Thymus (tissue), 11 donors: ENCODE measurements at regions not wholly inside any gene's neighbourhood (a gene's known extent, or its start where the extent isn't known, plus 50 kb on each side); places are given as distances from the start of the nearest gene placed in this dataset.

ENCODE experiments used
- DNase-seq, 9 donors: peaks; one replicate each; pipeline ENCODE4 v3.0.0-alpha.2; 2013; ENCODE audit warnings: low spot score in 9 of 9, low read depth in 6 of 9, missing footprints in 1 of 9
- H3K27ac ChIP-seq, 2 donors: one replicate each; pipeline ENCODE4 v1.5.1; 2013; ENCODE audit warnings: control low read depth in 1 of 2, low read depth in 1 of 2, low read length in 1 of 2, mild to moderate bottlenecking in 1 of 2, moderate library complexity in 1 of 2
- H3K27me3 ChIP-seq, 2 donors: one replicate each; pipeline ENCODE4 v1.5.1; 2013; ENCODE audit warnings: low read length in 1 of 2; ENCODE audit not compliant: control insufficient read depth in 2 of 2, insufficient read depth in 1 of 2
- H3K36me3 ChIP-seq, 2 donors: one replicate each; pipeline ENCODE4 v1.5.1; 2013; ENCODE audit warnings: low read length in 1 of 2, mild to moderate bottlenecking in 1 of 2, moderate library complexity in 1 of 2; ENCODE audit not compliant: control insufficient read depth in 2 of 2, insufficient read depth in 2 of 2
- H3K4me1 ChIP-seq, 2 donors: one replicate each; pipeline ENCODE4 v1.5.1; 2013; ENCODE audit warnings: low read length in 2 of 2; ENCODE audit not compliant: control insufficient read depth in 2 of 2, insufficient read depth in 2 of 2
- H3K4me3 ChIP-seq, 2 donors: one replicate each; pipeline ENCODE4 v1.5.1; 2013; ENCODE audit warnings: low read length in 2 of 2, control low read depth in 1 of 2, mild to moderate bottlenecking in 1 of 2
- H3K9me3 ChIP-seq, 2 donors: one replicate each; pipeline ENCODE4 v1.5.1; 2013; ENCODE audit warnings: low read length in 1 of 2, mild to moderate bottlenecking in 1 of 2; ENCODE audit not compliant: control insufficient read depth in 2 of 2, insufficient read depth in 1 of 2
- WGBS: extraction: QIAGEN DNeasy Blood & Tissue Kit; methylation state at CpG from one replicate; pipeline ENCODE4 v1.1.7; 2013; 5-methylcytosine and 5-hydroxymethylcytosine counted together
- donor health status: healthy.

DNA sequence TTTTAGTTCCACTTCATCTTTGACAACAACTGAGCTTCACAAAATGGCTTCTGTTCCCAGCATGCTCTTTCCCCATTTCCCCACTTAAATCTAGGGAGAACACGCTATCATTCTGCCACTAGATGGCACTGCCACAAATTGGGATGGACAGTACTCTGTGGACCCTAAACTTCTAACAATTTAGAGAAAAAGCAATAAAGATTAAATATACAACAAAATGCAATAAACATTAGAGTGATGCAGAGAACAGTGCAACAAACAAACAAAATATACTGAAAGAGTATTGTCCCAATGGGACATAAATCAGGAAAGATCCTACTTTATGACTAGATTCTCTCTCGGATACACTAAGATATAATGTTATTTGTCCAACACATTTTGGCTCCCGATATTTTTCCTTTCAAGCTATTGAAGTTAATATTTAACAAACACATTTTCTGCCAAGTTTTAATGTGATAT, 169.7 kb upstream of the TMCO5A start:
- no peaks in the 10 kb centered on the region for H3K9me3 ChIP-seq
- no peaks in the 10 kb centered on the region for H3K36me3 ChIP-seq
- H3K27ac ChIP-seq = no peak overlapping the region
- H3K4me3 ChIP-seq = no peak overlapping the region
- DNase-seq = peak in 4 of 9 donors; percentile 5 to 34 (median 10)
- 90% methylated on average over 3 of the region's 3 CpGs for WGBS
- H3K4me1 ChIP-seq = no peaks in the 10 kb centered on the region
- H3K27me3 ChIP-seq = no peaks in the 10 kb centered on the region

DNA sequence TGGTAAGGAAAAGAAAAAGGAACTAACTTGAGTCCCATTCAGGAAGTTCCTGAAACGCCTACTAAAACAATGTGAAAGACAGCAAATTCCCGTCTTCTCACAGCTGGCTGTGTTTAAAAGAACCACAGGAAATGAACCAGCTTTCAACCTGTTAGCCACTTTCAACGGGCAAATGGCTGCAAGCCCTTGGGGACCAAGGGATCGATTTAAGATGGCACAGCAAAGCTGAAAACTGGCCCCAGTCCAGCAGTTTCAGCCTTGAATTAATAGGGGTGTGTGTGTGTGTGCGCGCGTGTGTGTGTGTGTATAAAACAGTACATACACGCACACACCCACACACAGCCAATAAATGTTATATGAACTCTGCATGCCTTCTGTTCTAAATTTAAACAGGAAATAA, 168.7 kb upstream of the TMCO5A start:
- H3K9me3 ChIP-seq = no peaks in the 10 kb centered on the region
- no peaks in the 10 kb centered on the region for H3K36me3 ChIP-seq
- H3K27me3 ChIP-seq = no peaks in the 10 kb centered on the region
- H3K27ac ChIP-seq = no peak overlapping the region
- no peaks in the 10 kb centered on the region for H3K4me1 ChIP-seq
- peak in 1 of 9 donors; percentile 3 for DNase-seq
- 13% methylated on average over 8 of the region's 8 CpGs for WGBS
- no peak overlapping the region for H3K4me3 ChIP-seq

GRCh38 chr15:37767841-37768455, 166.5 kb upstream of the TMCO5A start:
- Histone ChIP-seq H3K4me3 (no peak overlapping the region), H3K27ac (no peak overlapping the region), H3K27me3 (no peaks in the 10 kb centered on the region), H3K36me3 (no peaks in the 10 kb centered on the region), H3K4me1 (no peaks in the 10 kb centered on the region), H3K9me3 (no peaks in the 10 kb centered on the region)
- 95% methylated on average over 10 of the region's 10 CpGs for WGBS
- DNase-seq = no peak

DNA sequence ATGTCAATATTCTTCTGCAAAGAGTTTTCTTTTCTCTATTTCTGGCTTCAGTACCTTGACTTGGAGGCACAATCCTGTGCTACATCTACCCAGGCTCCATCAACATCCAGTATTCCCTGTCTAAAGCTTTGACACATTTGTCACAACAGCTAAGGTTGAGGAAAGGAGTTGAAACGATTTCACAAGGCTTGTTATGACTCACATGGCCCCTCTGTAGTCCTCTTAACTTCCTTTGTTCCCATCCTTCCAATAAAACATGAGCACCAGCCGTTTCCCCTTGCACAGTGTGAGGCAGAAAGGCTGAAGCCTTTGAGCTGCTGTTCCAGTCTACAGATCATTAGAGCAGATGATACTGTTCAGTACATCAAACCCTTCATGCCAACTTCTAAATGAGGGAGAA, 163.0 kb upstream of the TMCO5A start:
- H3K4me1 ChIP-seq = no peaks in the 10 kb centered on the region
- DNase-seq = no peak
- no peaks in the 10 kb centered on the region for H3K36me3 ChIP-seq
- 63% methylated on average over 2 of the region's 2 CpGs for WGBS
- H3K27me3 ChIP-seq = no peaks in the 10 kb centered on the region
- no peaks in the 10 kb centered on the region for H3K9me3 ChIP-seq
- H3K27ac ChIP-seq = no peak overlapping the region
- H3K4me3 ChIP-seq = no peak overlapping the region

DNA sequence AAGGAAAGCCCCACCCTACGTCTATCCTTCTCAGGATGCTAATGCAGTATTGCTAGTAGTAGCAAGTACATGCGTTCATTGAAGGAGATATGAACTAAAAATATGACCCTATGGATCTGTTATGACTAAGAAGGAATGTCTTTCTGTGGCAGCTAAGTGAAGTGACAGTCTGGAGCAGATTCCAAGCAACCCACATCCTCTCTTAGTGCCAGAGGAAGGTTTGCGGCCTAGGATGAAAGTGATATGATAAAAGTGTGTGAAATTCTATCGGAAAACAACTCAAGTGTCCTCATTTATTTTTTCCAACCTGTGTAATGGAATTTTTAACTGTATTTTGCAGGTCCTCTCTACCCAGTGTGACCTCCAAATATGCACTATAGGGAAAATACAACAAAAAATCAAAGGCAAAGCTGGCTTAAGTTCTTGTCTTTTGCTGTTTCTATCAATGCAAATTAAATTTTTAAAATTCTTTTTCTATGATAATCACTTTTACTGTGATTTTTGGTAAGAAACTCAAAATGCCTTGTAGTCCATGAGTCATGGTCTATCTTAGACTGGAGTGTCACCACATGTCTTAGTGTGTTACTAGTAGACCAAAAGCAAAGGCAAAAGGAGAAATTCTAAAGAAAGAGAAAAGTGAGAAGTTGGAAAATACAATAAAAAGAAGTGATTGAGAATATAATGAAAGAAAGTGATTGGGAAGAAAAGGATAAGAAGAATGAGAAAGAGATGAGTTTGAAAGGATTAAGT, 161.2 kb upstream of the TMCO5A start:
- 83% methylated on average over 4 of the region's 4 CpGs for WGBS
- Histone ChIP-seq H3K9me3 (no peaks in the 10 kb centered on the region), H3K36me3 (no peaks in the 10 kb centered on the region), H3K4me1 (no peaks in the 10 kb centered on the region), H3K4me3 (no peak overlapping the region), H3K27ac (no peak overlapping the region), H3K27me3 (no peaks in the 10 kb centered on the region)
- DNase-seq = no peak

- H3K36me3 ChIP-seq = no peaks in the 10 kb centered on the region
- no peaks in the 10 kb centered on the region for H3K9me3 ChIP-seq
- 90% methylated on average over 2 of the region's 2 CpGs for WGBS
- no peaks in the 10 kb centered on the region for H3K4me1 ChIP-seq
- no peak overlapping the region for H3K4me3 ChIP-seq
- no peak for DNase-seq
- no peaks in the 10 kb centered on the region for H3K27me3 ChIP-seq
- H3K27ac ChIP-seq = no peak overlapping the region
These were observed 159.5 kb upstream of the TMCO5A start for GRCh38 chr15:37774961-37775360.

DNA sequence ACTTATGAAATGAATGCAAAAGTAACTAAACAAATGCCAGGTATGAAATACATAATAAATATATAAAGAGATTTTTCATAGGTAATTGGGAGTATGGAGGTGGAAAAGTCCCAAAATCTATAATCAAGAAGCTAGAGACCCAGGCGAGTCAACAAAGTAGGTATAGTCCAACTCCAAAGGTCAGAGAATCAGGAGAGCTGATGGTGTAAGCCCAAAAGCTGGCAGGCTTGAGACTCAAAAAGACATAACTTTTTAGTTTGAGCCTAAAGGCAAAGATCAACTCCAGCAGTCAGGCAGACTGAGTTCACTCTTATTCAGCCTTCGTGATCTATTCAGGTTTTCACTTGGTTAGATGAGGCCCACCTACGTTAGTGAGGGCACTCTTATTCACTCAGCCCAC, 157.4 kb upstream of the TMCO5A start:
- Histone ChIP-seq H3K4me3 (no peak overlapping the region), H3K27ac (no peak overlapping the region), H3K4me1 (no peaks in the 10 kb centered on the region), H3K9me3 (no peaks in the 10 kb centered on the region), H3K27me3 (no peaks in the 10 kb centered on the region), H3K36me3 (no peaks in the 10 kb centered on the region)
- 96% methylated on average over 3 of the region's 3 CpGs for WGBS
- no peak for DNase-seq

DNA sequence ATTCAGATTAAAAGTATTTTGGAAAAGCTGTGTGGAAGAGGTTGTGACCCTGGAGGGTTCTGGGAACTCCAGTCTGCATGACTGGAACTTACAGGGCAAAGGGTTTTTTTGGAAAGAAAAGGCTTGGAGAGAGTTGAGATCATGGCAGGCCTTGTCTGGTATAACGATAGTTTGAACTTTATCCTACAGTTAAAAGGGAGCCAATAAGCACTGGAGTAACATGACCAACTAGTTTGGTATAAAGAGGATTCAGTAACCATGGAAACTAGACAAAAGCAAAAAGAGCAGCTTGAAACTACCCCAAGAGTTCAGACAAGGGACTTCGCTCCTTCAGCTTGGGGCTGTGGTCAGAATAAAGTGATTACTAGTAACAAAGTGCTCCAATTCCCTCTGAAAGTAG, 151.2 kb upstream of the TMCO5A start:
- DNase-seq = no peak
- Histone ChIP-seq H3K4me3 (no peak overlapping the region), H3K9me3 (no peaks in the 10 kb centered on the region), H3K36me3 (no peaks in the 10 kb centered on the region), H3K4me1 (no peaks in the 10 kb centered on the region), H3K27ac (no peak overlapping the region), H3K27me3 (no peaks in the 10 kb centered on the region)
- 91% methylated on average over 2 of the region's 2 CpGs for WGBS

DNA sequence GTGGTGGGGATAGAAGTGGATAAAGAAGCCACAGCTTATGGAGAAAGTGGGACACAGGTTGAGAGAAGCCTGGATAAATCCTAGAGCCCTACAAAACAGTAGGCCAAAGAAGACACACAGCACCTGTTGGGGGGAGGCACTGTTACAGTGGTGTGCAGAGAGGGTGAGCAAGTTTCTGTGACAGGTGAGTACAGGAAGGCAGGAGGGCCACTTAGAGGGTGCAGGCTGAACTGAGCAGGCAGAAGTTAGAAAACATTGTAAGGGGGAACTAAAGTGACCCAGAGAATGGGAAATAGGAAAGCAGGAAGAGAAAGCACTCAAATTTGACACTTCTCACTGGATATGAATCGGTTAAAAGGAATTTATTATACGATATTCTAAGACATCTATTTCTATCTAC, 146.1 kb upstream of the TMCO5A start:
- no peak for DNase-seq
- 77% methylated on average over 2 of the region's 2 CpGs for WGBS
- Histone ChIP-seq H3K4me1 (no peaks in the 10 kb centered on the region), H3K36me3 (no peaks in the 10 kb centered on the region), H3K27ac (no peak overlapping the region), H3K9me3 (no peaks in the 10 kb centered on the region), H3K27me3 (no peaks in the 10 kb centered on the region), H3K4me3 (no peak overlapping the region)
